Heart right ventricle (tissue), 16 donors: ENCODE measurements at regions not wholly inside any gene's neighbourhood (a gene's known extent, or its start where the extent isn't known, plus 50 kb on each side); places are given as distances from the start of the nearest gene placed in this dataset.

Experiments used
- ATAC-seq, 8 donors: fragments of 200-7000 bp; cut with Tn5 transposase; one replicate each; pipeline ENCODE4 v1.9.1; 2020; ENCODE audit warnings: mild to moderate bottlenecking in 8 of 8, moderate library complexity in 8 of 8, moderate number of reproducible peaks in 1 of 8
- DNase-seq, 2 donors: peaks; one replicate each; pipeline ENCODE4 v3.0.0-alpha.2; 2020
- H3K27ac ChIP-seq, 10 donors: fragments of 200-600 bp; sonication (generic) in 2 of 10; one replicate each; pipeline versions ENCODE4 v1.5.0 to v1.8.0; 2020 to 2022; ENCODE audit warnings: mild to moderate bottlenecking in 3 of 10
- H3K27me3 ChIP-seq, 7 donors: fragments of 200-600 bp; one replicate each; pipeline ENCODE4 v1.8.0; 2021 to 2022; ENCODE audit warnings: mild to moderate bottlenecking in 2 of 7
- H3K36me3 ChIP-seq, 9 donors: fragments of 200-600 bp; sonication (generic) in 1 of 9; one replicate each; pipeline versions ENCODE4 v1.5.0 to v1.8.0; 2020 to 2022; ENCODE audit warnings: mild to moderate bottlenecking in 2 of 9
- H3K4me1 ChIP-seq, 9 donors: fragments of 200-600 bp; sonication (generic) in 1 of 9; one replicate each; pipeline versions ENCODE4 v1.5.0 to v1.8.0; 2020 to 2022; ENCODE audit warnings: mild to moderate bottlenecking in 4 of 9
- H3K4me3 ChIP-seq, 10 donors: fragments of 200-600 bp; sonication (generic) in 2 of 10; one replicate each; pipeline versions ENCODE4 v1.5.0 to v1.8.0; 2020 to 2022; ENCODE audit warnings: mild to moderate bottlenecking in 7 of 10, moderate library complexity in 2 of 10
- H3K9me3 ChIP-seq, 11 donors: fragments of 200-600 bp in 10 of 11; sonication (generic) in 2 of 11; one replicate each; pipeline versions ENCODE4 v1.5.0 to v1.8.0; 2013 to 2022; ENCODE audit warnings: mild to moderate bottlenecking in 2 of 11, control low read depth in 1 of 11, moderate library complexity in 1 of 11
- CTCF ChIP-seq, 9 donors: fragments of 200-600 bp; sonication (generic) in 2 of 9; IDR thresholded peaks; one replicate each; pipeline versions ENCODE4 v1.5.0 to v1.8.0; 2021 to 2022; ENCODE audit warnings: antibody characterized with exemption in 9 of 9, mild to moderate bottlenecking in 5 of 9, moderate library complexity in 1 of 9
- WGBS, 2 donors: extraction: QIAGEN DNeasy Blood & Tissue Kit; methylation state at CpG; one replicate each; pipeline ENCODE4 v1.1.7; 2013; ENCODE audit warnings: inconsistent platforms in 1 of 2; 5-methylcytosine and 5-hydroxymethylcytosine counted together
- intact Hi-C, 10 donors: fragments of 100-400 bp; cut with DNase I; formaldehyde crosslinking; loops; one replicate each; pipeline versions ENCODE4 v1.11.1 to v1.14.2; 2022
- donor health status: Arrhythmogenic right ventricular cardiomyopathy.
- donor health status: ischemic (EF 13 %, LVEDD 7.1; RV severe dilation, severe dysfunction).
- donor health status: healthy with polysubstance abuse.
- donor health status: DM: no; HTN: yes; CAD: no.
- donor health status: DM: no; HTN: no; CAD: no.
- donor health status: ischemic (EF 25% LVEDD 6.9; RV normal size, moderate dysfunction).
- donor health status: ischemic (EF 25% LVEDD 5.7; RV mildly dilated, moderate dysfunction).
- donor health status: healthy.
- donor health status: DM: yes; HTN: yes; CAD: no.
- donor health status: Ischemic cardiomyopathy.
- donor health status: ischemic (EF 35%, LVEDD 5.7; RV mildly dilated, moderate dysfunction).
- donor health status: nonischemic (EF 11% LVEDD 7.7; RV severe dilation, severe dysfunction).
- donor health status: DM: yes; HTN: yes; CAD: no.
- donor health status: PGD.
- donor health status: ischemic (EF 29% LVEDD 5.4; RV normal size, mild dysfunction).
- donor health status: nonischemic (EF 23%, LVEDD 6.1; RV moderate dilation, normal function).

- no peak for DNase-seq
- intact Hi-C loops, result no loop called here
- H3K9me3 ChIP-seq, result peaks cover 0 to 8% (median 0%) of the 10 kb centered on the region in 11 donors
- no peaks in the 10 kb centered on the region for H3K36me3 ChIP-seq
- TF ChIP-seq CTCF (IDR thresholded peaks at IDR 0.05), result no peak
- H3K4me3 ChIP-seq, result no peak overlapping the region
- no peaks in the 10 kb centered on the region for H3K27me3 ChIP-seq
- ATAC-seq, result no peak
- no peak overlapping the region for H3K27ac ChIP-seq
- no peaks in the 10 kb centered on the region for H3K4me1 ChIP-seq
- WGBS, 2 donors, result 45 to 60% methylated on average over 4 of the region's 4 CpGs
Observed at GRCh38 chr3:102687851-102688555, 253.2 kb downstream of the ZPLD1 start.

GRCh38 chr3:102688556-102688930, 253.7 kb downstream of the ZPLD1 start:
- no peak overlapping the region for H3K4me3 ChIP-seq
- 79% methylated on average over 1 of the region's 1 CpG for WGBS, 2 donors
- no peaks in the 10 kb centered on the region for H3K36me3 ChIP-seq
- no peak for TF ChIP-seq CTCF (IDR thresholded peaks at IDR 0.05)
- peaks cover 0 to 9% (median 0%) of the 10 kb centered on the region in 11 donors for H3K9me3 ChIP-seq
- no peaks in the 10 kb centered on the region for H3K4me1 ChIP-seq
- no peak for ATAC-seq
- no peaks in the 10 kb centered on the region for H3K27me3 ChIP-seq
- no peak for DNase-seq
- intact Hi-C loops, result no loop called here
- H3K27ac ChIP-seq, result no peak overlapping the region

- no peak overlapping the region for H3K4me3 ChIP-seq
- intact Hi-C loops, result no loop called here
- no peak for TF ChIP-seq CTCF (IDR thresholded peaks at IDR 0.05)
- no peaks in the 10 kb centered on the region for H3K4me1 ChIP-seq
- DNase-seq (no peak), ATAC-seq (no peak)
- 79% methylated on average over 2 of the region's 2 CpGs for WGBS, 2 donors
- H3K36me3 ChIP-seq, result no peaks in the 10 kb centered on the region
- peaks cover 0 to 9% (median 0%) of the 10 kb centered on the region in 11 donors for H3K9me3 ChIP-seq
- no peak overlapping the region for H3K27ac ChIP-seq
- H3K27me3 ChIP-seq, result no peaks in the 10 kb centered on the region
Observed at GRCh38 chr3:102691507-102691906, 256.7 kb downstream of the ZPLD1 start.

- H3K9me3 ChIP-seq, result peaks cover 0 to 4% (median 0%) of the 10 kb centered on the region in 11 donors
- intact Hi-C loops, result loop anchor here in 1 of 10 donors (1.0 to 2.0 kb wide), 2 partner anchors 26 to 38 kb away; no protein-coding TSS in a partner anchor
- peaks cover 0 to 12% (median 0%) of the 10 kb centered on the region in 9 donors for H3K4me1 ChIP-seq
- H3K4me3 ChIP-seq, result no peak overlapping the region
- 57 to 61% methylated on average over 5 of the region's 5 CpGs for WGBS, 2 donors
- DNase-seq, result no peak
- peak overlapping the region in 8 of 10 donors; percentile 44 to 80 (median 69) for H3K27ac ChIP-seq
- H3K27me3 ChIP-seq, result no peaks in the 10 kb centered on the region
- TF ChIP-seq CTCF (IDR thresholded peaks at IDR 0.05), result no peak
- H3K36me3 ChIP-seq, result no peaks in the 10 kb centered on the region
- peak in 5 of 8 donors; percentile 25 to 64 (median 48) for ATAC-seq
Observed at GRCh38 chr3:102699104-102699818, 264.4 kb downstream of the ZPLD1 start.
